Body of pancreas (tissue), 4 donors: ENCODE measurements at regions not wholly inside any gene's neighbourhood (a gene's known extent, or its start where the extent isn't known, plus 50 kb on each side); places are given as distances from the start of the nearest gene placed in this dataset.

Source experiments
- ATAC-seq: fragments of 150-250 bp; one replicate; pipeline ENCODE4 v1.9.1; 2016
- DNase-seq, 4 donors: peaks; one replicate each; pipeline ENCODE4 v3.0.0-alpha.2; 2019
- H3K27ac ChIP-seq, 4 donors: fragments of 200-600 bp; sonication (generic); 1 replicate in 3 of 4; 2 replicates in 1 of 4; pipeline versions ENCODE4 v1.5.1 to v1.6.1; 2016 to 2019; ENCODE audit warnings: mild to moderate bottlenecking in 1 of 4, mixed read lengths in 1 of 4, moderate library complexity in 1 of 4
- H3K27me3 ChIP-seq, 2 donors: fragments of 200-600 bp; sonication (generic); one replicate each; pipeline ENCODE4 v1.6.0; 2016; ENCODE audit warnings: mild to moderate bottlenecking in 1 of 2
- H3K36me3 ChIP-seq, 2 donors: fragments of 200-600 bp; sonication (generic); replicated peaks in 1 of 2; 2 replicates each; pipeline ENCODE4 v1.5.1; 2016; ENCODE audit warnings: low read depth in 2 of 2; ENCODE audit not compliant: insufficient read depth in 1 of 2
- H3K4me1 ChIP-seq: fragments of 200-600 bp; sonication (generic); one replicate; pipeline ENCODE4 v1.6.0; 2016
- H3K4me3 ChIP-seq, 2 donors: fragments of 200-600 bp; sonication (generic); 1 replicate in 1 of 2; 2 replicates in 1 of 2; pipeline ENCODE4 v1.5.1; 2016 to 2019
- H3K9me3 ChIP-seq, 3 donors: fragments of 200-600 bp; sonication (generic); 1 replicate in 2 of 3; 2 replicates in 1 of 3; pipeline ENCODE4 v1.5.1; 2016
- CTCF ChIP-seq, 7 experiments: fragments of 450-650 bp in 4 of 7; fragments of 200-600 bp in 3 of 7; sonication (generic) in 3 of 7; IDR thresholded peaks; one replicate each; pipeline ENCODE4 v1.5.1; 2016 to 2019; ENCODE audit warnings: antibody characterized with exemption in 7 of 7
- POLR2A ChIP-seq, 3 donors: fragments of 450-650 bp; IDR thresholded peaks; one replicate each; pipeline ENCODE4 v1.6.1; 2016; ENCODE audit warnings: antibody characterized with exemption in 3 of 3, mild to moderate bottlenecking in 2 of 3
- WGBS, 2 donors: methylation state at CpG; one replicate each; pipeline ENCODE4 v1.1.5; 2017; 5-methylcytosine and 5-hydroxymethylcytosine counted together
- intact Hi-C: fragments of 100-400 bp; cut with DNase I; formaldehyde crosslinking; loops from one replicate; pipeline ENCODE4 v1.15.1; 2023

GRCh38 chr2:184205048-184205596 is 393.2 kb upstream of the ZNF804A start:
- intact Hi-C loops: no loop called here
- ATAC-seq (no peak), DNase-seq (no peak)
- WGBS, 2 donors: 54 to 56% methylated on average over 2 of the region's 2 CpGs
- H3K27me3 ChIP-seq: no peaks in the 10 kb centered on the region
- no peak overlapping the region for H3K4me3 ChIP-seq
- TF ChIP-seq CTCF (IDR thresholded peaks at IDR 0.05): no peak
- TF ChIP-seq POLR2A (IDR thresholded peaks at IDR 0.05): no peak
- no peaks in the 10 kb centered on the region for H3K4me1 ChIP-seq
- no peak overlapping the region for H3K27ac ChIP-seq
- no peaks in the 10 kb centered on the region for H3K9me3 ChIP-seq
- no peaks in the 10 kb centered on the region for H3K36me3 ChIP-seq

GRCh38 chr2:184206045-184206444 is 392.3 kb upstream of the ZNF804A start:
- Histone ChIP-seq H3K27me3 (no peaks in the 10 kb centered on the region), H3K36me3 (no peaks in the 10 kb centered on the region), H3K4me3 (no peak overlapping the region), H3K9me3 (no peaks in the 10 kb centered on the region), H3K27ac (no peak overlapping the region), H3K4me1 (no peaks in the 10 kb centered on the region)
- ATAC-seq (no peak), DNase-seq (no peak)
- WGBS, 2 donors: 50 to 68% methylated on average over 2 of the region's 2 CpGs
- TF ChIP-seq CTCF (IDR thresholded peaks at IDR 0.05) (no peak), POLR2A (IDR thresholded peaks at IDR 0.05) (no peak)
- intact Hi-C loops: no loop called here

- H3K27me3 ChIP-seq: no peaks in the 10 kb centered on the region
Measured at GRCh38 chr2:184210329-184210728, 388.0 kb upstream of the ZNF804A start.

GRCh38 chr2:184215745-184216144 is 382.6 kb upstream of the ZNF804A start:
- no peak for ATAC-seq
- H3K27ac ChIP-seq: no peak overlapping the region
- H3K9me3 ChIP-seq: no peaks in the 10 kb centered on the region
- H3K27me3 ChIP-seq: no peaks in the 10 kb centered on the region
- H3K36me3 ChIP-seq: no peaks in the 10 kb centered on the region
- H3K4me3 ChIP-seq: no peak overlapping the region
- WGBS, 2 donors: 81 to 88% methylated on average over 1 of the region's 1 CpG
- no peak for DNase-seq
- H3K4me1 ChIP-seq: no peaks in the 10 kb centered on the region
- intact Hi-C loops: no loop called here
- no peak for TF ChIP-seq CTCF (IDR thresholded peaks at IDR 0.05)
- no peak for TF ChIP-seq POLR2A (IDR thresholded peaks at IDR 0.05)

More at GRCh38 chr2:184210329-184210728, 388.0 kb upstream of the ZNF804A start:
- TF ChIP-seq CTCF (IDR thresholded peaks at IDR 0.05): no peak
- TF ChIP-seq POLR2A (IDR thresholded peaks at IDR 0.05): no peak
- no peak for ATAC-seq
- WGBS, 2 donors: 75 to 76% methylated on average over 3 of the region's 3 CpGs
- Histone ChIP-seq H3K4me1 (no peaks in the 10 kb centered on the region), H3K4me3 (no peak overlapping the region), H3K27ac (no peak overlapping the region), H3K36me3 (no peaks in the 10 kb centered on the region), H3K9me3 (no peaks in the 10 kb centered on the region)
- intact Hi-C loops: no loop called here
- DNase-seq: no peak

GRCh38 chr2:184256611-184257010 is 341.7 kb upstream of the ZNF804A start:
- TF ChIP-seq POLR2A (IDR thresholded peaks at IDR 0.05): no peak
- no peak for TF ChIP-seq CTCF (IDR thresholded peaks at IDR 0.05)
- Histone ChIP-seq H3K27me3 (no peaks in the 10 kb centered on the region), H3K4me3 (no peak overlapping the region), H3K4me1 (no peaks in the 10 kb centered on the region), H3K27ac (no peak overlapping the region), H3K36me3 (no peaks in the 10 kb centered on the region), H3K9me3 (no peaks in the 10 kb centered on the region)
- WGBS, 2 donors: 59 to 87% methylated on average over 1 of the region's 1 CpG
- ATAC-seq (no peak), DNase-seq (no peak)
- intact Hi-C loops: no loop called here
